ENCODE measurements at regions not wholly inside any gene's neighbourhood (a gene's known extent, or its start where the extent isn't known, plus 50 kb on each side); places are given as distances from the start of the nearest gene placed in this dataset.

DNA sequence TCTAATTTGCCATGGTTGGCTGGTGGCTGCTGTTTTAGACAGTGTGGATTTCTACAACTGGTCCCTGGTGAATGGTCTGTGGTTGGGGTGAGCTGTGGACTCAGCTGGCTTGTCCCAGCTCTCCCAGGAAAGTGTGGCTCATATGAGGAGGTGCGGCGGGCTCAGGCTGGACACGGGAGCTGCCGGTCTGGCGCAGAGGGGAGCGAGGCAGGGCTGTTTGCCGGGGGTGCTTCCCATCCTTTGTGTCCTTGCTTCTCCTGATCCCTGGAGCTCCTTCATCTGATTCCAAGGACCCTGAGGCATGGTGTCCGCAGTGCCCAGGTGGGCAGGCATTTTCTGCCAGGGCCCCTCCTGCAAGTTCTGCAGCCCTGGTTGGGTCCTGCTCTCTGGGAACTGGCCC, 104.9 kb downstream of the TEX29 start:
- DNase-seq = no peak
- Histone ChIP-seq H3K36me3 (no peaks in the 10 kb centered on the region), H3K4me1 (ENCODE audit: insufficient read depth) (no peaks in the 10 kb centered on the region), H3K27me3 (no peaks in the 10 kb centered on the region), H3K9me3 (no peaks in the 10 kb centered on the region), H3K4me3 (no peak overlapping the region), H3K27ac (no peak overlapping the region)
- intact Hi-C loops (cut with DNase I) = no loop called here
- no peak for TF ChIP-seq EP300 (IDR thresholded peaks at IDR 0.05)
- no peak for TF ChIP-seq CTCF (IDR thresholded peaks at IDR 0.05)
- TF ChIP-seq POLR2A (IDR thresholded peaks at IDR 0.05) = no peak
- WGBS, 3 donors = 90 to 95% (median 91%) methylated on average over 8 of the region's 8 CpGs

GRCh38 chr13:111429064-111429558, 108.7 kb downstream of the TEX29 start:
- Histone ChIP-seq H3K36me3 (no peaks in the 10 kb centered on the region), H3K4me3 (no peak overlapping the region), H3K9me3 (no peaks in the 10 kb centered on the region), H3K4me1 (ENCODE audit: insufficient read depth) (no peaks in the 10 kb centered on the region), H3K27ac (no peak overlapping the region), H3K27me3 (no peaks in the 10 kb centered on the region)
- intact Hi-C loops (cut with DNase I) = no loop called here
- 13 to 25% (median 20%) methylated on average over 12 of the region's 12 CpGs for WGBS, 3 donors
- no peak for DNase-seq
- TF ChIP-seq POLR2A (IDR thresholded peaks at IDR 0.05) (no peak), EP300 (IDR thresholded peaks at IDR 0.05) (no peak), CTCF (IDR thresholded peaks at IDR 0.05) (no peak)

DNA sequence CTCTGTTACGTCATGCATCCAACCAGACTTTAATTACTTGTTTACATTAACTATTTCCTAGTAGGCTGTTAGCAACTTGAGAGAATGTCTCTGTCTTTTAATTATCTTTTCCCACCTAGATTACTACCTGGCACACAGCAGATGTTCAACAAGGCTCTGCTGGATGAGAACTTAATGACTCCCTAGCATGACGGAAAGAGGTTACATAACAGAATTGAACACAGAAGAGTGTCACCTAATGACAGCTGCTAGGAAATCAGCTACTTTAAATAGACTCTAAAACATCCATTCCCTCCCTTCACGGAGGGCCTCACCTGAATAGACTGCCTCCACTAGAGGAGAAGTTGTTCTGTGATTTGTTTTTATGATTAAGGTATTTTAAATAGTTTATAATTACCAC, 110.8 kb downstream of the TEX29 start:
- Histone ChIP-seq H3K36me3 (no peaks in the 10 kb centered on the region), H3K9me3 (no peaks in the 10 kb centered on the region), H3K27me3 (no peaks in the 10 kb centered on the region), H3K4me1 (ENCODE audit: insufficient read depth) (no peaks in the 10 kb centered on the region), H3K27ac (no peak overlapping the region), H3K4me3 (no peak overlapping the region)
- intact Hi-C loops (cut with DNase I) = no loop called here
- TF ChIP-seq EP300 (IDR thresholded peaks at IDR 0.05) = no peak
- TF ChIP-seq CTCF (IDR thresholded peaks at IDR 0.05) = no peak
- no peak for TF ChIP-seq POLR2A (IDR thresholded peaks at IDR 0.05)
- WGBS, 3 donors = 43 to 52% (median 44%) methylated on average over 3 of the region's 3 CpGs
- no peak for DNase-seq

DNA sequence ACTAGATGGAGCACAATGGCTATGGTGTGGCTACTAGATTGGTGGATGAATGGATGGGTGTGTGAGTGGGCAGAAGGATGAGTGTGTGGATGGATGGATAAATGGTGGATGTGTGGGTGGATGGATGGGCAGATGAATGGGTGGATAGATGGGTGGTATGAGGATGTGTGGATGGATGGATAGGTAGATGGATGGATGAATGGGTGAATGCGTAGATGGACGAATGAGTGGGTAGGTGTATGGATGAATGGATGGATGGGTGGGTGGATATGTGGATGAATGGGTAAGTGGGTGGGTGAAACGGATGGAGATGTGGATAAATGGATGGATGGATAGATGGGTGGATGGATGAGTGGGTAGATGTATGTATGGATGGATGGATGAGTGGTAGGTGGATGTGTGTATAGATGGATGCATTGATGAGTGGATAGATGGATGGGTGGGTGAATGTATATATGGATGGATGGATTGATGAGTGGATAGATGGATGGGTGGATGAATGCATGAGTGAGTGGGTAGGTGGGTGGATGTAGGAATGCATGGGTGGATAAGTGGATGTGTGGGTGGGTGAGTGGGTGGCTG, 114.2 kb downstream of the TEX29 start:
- intact Hi-C loops (cut with DNase I) = no loop called here
- H3K9me3 ChIP-seq = no peaks in the 10 kb centered on the region
- WGBS, 3 donors = 39 to 73% (median 71%) methylated on average over 3 of the region's 3 CpGs
- no peaks in the 10 kb centered on the region for H3K27me3 ChIP-seq
- no peak overlapping the region for H3K4me3 ChIP-seq
- no peaks in the 10 kb centered on the region for H3K36me3 ChIP-seq
- no peaks in the 10 kb centered on the region for H3K4me1 ChIP-seq (ENCODE audit: insufficient read depth)
- H3K27ac ChIP-seq = no peak overlapping the region
- TF ChIP-seq CTCF (IDR thresholded peaks at IDR 0.05) = no peak
- TF ChIP-seq POLR2A (IDR thresholded peaks at IDR 0.05) = no peak
- no peak for TF ChIP-seq EP300 (IDR thresholded peaks at IDR 0.05)
- DNase-seq = no peak

Measured in ovary (tissue), 7 donors.